ENCODE measurements at regions not wholly inside any gene's neighbourhood (a gene's known extent, or its start where the extent isn't known, plus 50 kb on each side); places are given as distances from the start of the nearest gene placed in this dataset.

DNA sequence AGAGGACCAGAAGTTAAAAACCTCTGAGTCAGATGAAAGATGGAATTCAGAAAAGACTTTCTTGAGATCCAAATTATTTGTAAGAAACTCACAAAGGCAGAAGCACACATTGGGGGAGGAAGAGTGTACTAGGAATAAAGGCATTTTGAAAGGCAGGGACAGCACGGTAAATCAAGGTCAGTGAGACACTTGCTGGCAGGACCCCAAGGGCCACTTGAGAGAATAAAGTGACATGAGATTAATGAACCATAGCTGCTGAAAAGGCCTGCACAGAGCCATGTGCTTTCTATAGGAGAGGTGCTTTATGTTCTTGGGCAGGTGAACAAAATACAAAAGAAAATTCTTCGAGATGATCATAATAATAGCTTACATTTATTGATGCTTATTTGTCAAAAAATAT, 929.9 kb upstream of the MBL2 start:
- H3K27me3 ChIP-seq (ENCODE audit: control insufficient read depth, insufficient read depth, low read length) = no peaks in the 10 kb centered on the region
- ChIA-PET POLR2A (no interaction called here), CTCF (no interaction called here)
- no peak for DNase-seq (ENCODE audit: low read depth)
- H3K36me3 ChIP-seq (ENCODE audit: control insufficient read depth, insufficient read depth, low read length) = no peaks in the 10 kb centered on the region
- no peak overlapping the region for H3K4me3 ChIP-seq (ENCODE audit: low read depth, low read length)
- TF ChIP-seq, protein P1, sequence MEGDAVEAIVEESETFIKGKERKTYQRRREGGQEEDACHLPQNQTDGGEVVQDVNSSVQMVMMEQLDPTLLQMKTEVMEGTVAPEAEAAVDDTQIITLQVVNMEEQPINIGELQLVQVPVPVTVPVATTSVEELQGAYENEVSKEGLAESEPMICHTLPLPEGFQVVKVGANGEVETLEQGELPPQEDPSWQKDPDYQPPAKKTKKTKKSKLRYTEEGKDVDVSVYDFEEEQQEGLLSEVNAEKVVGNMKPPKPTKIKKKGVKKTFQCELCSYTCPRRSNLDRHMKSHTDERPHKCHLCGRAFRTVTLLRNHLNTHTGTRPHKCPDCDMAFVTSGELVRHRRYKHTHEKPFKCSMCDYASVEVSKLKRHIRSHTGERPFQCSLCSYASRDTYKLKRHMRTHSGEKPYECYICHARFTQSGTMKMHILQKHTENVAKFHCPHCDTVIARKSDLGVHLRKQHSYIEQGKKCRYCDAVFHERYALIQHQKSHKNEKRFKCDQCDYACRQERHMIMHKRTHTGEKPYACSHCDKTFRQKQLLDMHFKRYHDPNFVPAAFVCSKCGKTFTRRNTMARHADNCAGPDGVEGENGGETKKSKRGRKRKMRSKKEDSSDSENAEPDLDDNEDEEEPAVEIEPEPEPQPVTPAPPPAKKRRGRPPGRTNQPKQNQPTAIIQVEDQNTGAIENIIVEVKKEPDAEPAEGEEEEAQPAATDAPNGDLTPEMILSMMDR (IDR thresholded peaks at IDR 0.05; ENCODE audit: insufficient read depth, low read depth, low read length) = no peak

DNA sequence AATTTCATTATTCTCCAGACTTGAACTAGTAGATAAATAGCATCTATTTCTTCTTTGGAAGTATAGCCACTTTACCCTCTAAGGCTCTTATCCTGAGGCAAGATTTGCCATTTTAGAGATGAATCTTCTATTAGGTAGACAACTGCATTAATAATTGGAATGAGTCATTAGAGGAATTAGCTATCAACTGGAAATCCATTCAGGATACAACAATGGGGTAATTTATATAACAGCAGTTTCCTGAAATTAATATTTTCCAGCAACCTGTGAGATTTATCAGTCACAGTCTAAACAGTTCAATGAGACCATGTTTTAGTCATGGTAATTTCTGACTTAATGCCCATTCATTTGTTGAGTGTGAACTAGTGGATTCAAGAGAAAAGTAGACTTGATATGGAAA, 928.6 kb upstream of the MBL2 start:
- ChIA-PET POLR2A (no interaction called here), CTCF (no interaction called here)
- no peak for DNase-seq (ENCODE audit: low read depth)

DNA sequence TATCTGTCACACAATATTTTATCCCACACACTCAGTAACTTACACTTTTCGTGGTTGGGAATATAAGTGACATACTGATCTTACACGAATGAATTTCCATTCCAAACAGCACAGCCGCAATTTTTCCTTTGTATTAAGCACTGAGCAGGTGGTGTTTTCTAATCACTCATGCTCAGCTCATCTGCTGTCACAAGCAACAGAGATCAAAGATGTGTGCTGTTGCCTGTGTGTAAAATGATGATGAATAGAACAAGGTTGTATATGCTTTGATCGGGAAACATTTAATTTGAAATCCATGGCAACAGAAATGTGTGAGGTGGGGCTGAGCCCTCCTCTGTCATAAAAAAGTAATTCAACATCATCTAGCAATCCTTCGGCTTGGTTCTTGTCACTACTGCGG, 927.7 kb upstream of the MBL2 start:
- H3K27me3 ChIP-seq (ENCODE audit: control insufficient read depth, insufficient read depth, low read length) = no peaks in the 10 kb centered on the region
- no peak overlapping the region for H3K4me3 ChIP-seq (ENCODE audit: low read depth, low read length)
- no peaks in the 10 kb centered on the region for H3K36me3 ChIP-seq (ENCODE audit: control insufficient read depth, insufficient read depth, low read length)
- TF ChIP-seq, protein P1 (IDR thresholded peaks at IDR 0.05; ENCODE audit: insufficient read depth, low read depth, low read length) = no peak
- DNase-seq (ENCODE audit: low read depth) = no peak
- ChIA-PET POLR2A (no interaction called here), CTCF (no interaction called here)

More for the DNA sequence above, 928.6 kb upstream of the MBL2 start:
- Histone ChIP-seq H3K4me3 (ENCODE audit: low read depth, low read length) (no peak overlapping the region), H3K27me3 (ENCODE audit: control insufficient read depth, insufficient read depth, low read length) (no peaks in the 10 kb centered on the region), H3K36me3 (ENCODE audit: control insufficient read depth, insufficient read depth, low read length) (no peaks in the 10 kb centered on the region)
- TF ChIP-seq, protein P1 (IDR thresholded peaks at IDR 0.05; ENCODE audit: insufficient read depth, low read depth, low read length) = no peak

DNA sequence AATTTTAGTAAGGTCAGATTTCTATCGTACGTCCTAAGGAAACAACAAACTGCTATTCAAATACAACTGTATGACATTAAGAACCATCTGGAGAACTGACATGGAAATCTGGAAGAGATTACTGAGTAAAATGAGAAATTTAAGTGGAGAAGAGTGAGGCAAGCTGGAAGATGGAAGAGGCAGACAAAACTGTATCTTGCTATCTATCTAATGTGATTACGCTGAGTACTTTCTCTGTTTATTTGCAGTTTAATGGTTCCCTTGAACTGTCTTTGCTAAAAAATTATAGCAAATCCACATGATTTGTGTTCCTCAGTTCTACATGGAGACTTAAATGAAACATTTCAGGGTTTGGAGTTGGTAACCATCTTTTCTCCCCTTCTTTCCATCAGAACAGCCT, 927.1 kb upstream of the MBL2 start:
- TF ChIP-seq, protein P1 (IDR thresholded peaks at IDR 0.05; ENCODE audit: insufficient read depth, low read depth, low read length) = no peak
- no peak overlapping the region for H3K4me3 ChIP-seq (ENCODE audit: low read depth, low read length)
- H3K36me3 ChIP-seq (ENCODE audit: control insufficient read depth, insufficient read depth, low read length) = no peaks in the 10 kb centered on the region
- ChIA-PET CTCF (no interaction called here), POLR2A (no interaction called here)
- H3K27me3 ChIP-seq (ENCODE audit: control insufficient read depth, insufficient read depth, low read length) = no peaks in the 10 kb centered on the region
- DNase-seq (ENCODE audit: low read depth) = no peak

DNA sequence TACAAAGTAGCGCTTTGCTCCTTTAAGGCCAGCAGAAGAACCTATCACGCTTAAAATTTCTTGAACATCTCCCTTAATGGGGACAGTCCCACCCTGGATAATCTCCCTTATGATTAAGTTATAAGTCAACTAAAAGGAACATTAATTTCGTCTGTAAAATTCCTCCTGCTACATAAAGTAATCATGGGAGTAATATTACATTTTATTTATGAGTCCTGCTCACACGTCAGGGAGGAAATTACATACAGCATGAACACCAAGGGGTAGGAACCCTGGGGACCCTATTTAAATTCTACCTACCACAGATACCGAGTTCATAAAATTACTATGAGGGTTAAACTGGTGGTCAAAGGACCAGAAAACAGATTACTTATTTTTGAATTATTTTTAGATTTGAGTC, 926.6 kb upstream of the MBL2 start:
- ChIA-PET CTCF (no interaction called here), POLR2A (no interaction called here)
- H3K4me3 ChIP-seq (ENCODE audit: low read depth, low read length) = no peak overlapping the region
- H3K27me3 ChIP-seq (ENCODE audit: control insufficient read depth, insufficient read depth, low read length) = no peaks in the 10 kb centered on the region
- TF ChIP-seq, protein P1 (IDR thresholded peaks at IDR 0.05; ENCODE audit: insufficient read depth, low read depth, low read length) = no peak
- no peaks in the 10 kb centered on the region for H3K36me3 ChIP-seq (ENCODE audit: control insufficient read depth, insufficient read depth, low read length)
- no peak for DNase-seq (ENCODE audit: low read depth)
